ENCODE measurements at regions not wholly inside any gene's neighbourhood (a gene's known extent, or its start where the extent isn't known, plus 50 kb on each side); places are given as distances from the start of the nearest gene placed in this dataset.
"Not testable (repeated sequence)": the region's sequence is repeated elsewhere in the genome, so short reads cannot be mapped to it uniquely, and the experiment has no call there.

DNA sequence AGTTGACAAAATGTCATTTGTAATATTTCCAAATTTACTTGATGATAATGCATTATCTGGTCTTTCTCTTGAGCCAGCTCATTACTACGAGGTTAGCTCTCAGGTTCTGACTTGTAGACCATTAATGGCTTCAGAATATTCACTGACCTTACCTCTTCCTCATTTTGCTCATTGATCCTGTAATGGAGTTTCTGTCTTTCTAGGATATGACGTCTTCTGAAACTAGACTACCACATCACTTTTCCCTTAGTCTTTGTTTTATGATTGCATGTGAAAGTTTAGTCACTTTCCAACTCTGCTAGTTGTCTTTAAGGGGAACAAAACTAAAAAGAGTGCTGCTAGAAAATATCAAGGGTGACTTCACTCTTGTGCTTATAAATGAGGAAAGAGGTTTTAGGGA is 697.6 kb downstream of the JRKL start:
- TF ChIP-seq CTCF (IDR thresholded peaks at IDR 0.05) = no peak
- DNase-seq (ENCODE audit: low spot score) (no peak), ATAC-seq (ENCODE audit: low FRiP score) (no peak)

- DNase-seq (ENCODE audit: low spot score) = no peak
- ATAC-seq (ENCODE audit: low FRiP score) = no peak
- no peak for TF ChIP-seq CTCF (IDR thresholded peaks at IDR 0.05)
Observed at GRCh38 chr11:97092823-97093222, 703.0 kb downstream of the JRKL start.

DNA sequence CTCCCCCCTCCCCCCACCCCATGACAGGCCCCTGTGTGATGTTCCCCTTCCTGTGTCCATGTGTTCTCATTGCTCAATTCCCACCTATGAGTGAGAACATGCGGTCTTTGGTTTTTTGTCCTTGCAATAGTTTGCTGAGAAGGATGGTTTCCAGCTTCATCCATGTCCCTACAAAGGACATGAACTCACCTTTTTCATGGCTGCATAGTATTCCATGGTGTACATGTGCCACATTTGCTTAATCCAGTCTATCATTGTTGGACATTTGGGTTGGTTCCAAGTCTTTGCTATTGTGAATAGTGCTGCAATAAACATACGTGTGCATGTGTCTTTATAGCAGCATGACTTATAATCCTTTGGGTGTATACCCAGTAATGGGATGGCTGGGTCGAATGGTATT is 712.4 kb downstream of the JRKL start:
- DNase-seq (ENCODE audit: low spot score); ATAC-seq (ENCODE audit: low FRiP score): not testable (repeated sequence)

DNA sequence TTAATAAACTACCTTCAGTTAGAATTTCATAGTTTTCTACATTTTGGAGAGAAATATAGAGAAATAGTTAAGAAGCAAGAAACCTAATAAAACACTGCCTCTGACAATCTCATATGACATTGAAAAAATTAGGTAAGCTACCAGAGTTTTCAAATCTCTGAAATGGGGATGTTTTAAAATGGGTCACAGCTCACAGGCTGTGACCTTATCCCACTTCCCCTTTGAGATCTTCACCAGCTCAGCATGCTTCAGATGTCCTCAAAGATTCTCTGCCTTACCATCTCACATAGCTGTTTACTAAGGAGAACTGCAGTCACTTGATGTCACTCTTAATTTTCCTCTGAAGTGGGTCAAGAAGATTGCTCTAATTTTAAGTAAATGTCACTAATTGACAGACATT is 717.8 kb downstream of the JRKL start:
- ATAC-seq (ENCODE audit: low FRiP score) = no peak
- no peak for TF ChIP-seq CTCF (IDR thresholded peaks at IDR 0.05)
- no peak for DNase-seq (ENCODE audit: low spot score)

DNA sequence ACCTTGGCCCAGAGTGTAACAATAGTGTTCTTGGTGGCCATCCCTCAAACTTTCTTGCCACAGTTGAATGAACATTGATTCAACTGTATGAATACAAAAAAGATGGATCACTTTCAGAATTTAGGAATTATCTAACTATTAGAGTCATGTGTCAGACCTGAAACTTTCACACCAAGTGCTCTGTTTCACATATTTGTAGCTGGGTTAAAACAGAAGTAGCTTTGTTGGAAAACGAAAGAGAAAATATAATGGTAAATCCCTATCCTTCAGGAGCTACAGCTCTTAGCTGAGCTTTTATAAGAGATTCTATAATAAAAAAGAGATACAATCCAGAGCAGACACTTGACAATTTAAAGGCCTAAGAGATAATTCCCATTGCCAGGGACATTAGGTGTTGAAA is 719.3 kb downstream of the JRKL start:
- ATAC-seq (ENCODE audit: low FRiP score) (no peak), DNase-seq (ENCODE audit: low spot score) (no peak)
- TF ChIP-seq CTCF (IDR thresholded peaks at IDR 0.05) = no peak

DNA sequence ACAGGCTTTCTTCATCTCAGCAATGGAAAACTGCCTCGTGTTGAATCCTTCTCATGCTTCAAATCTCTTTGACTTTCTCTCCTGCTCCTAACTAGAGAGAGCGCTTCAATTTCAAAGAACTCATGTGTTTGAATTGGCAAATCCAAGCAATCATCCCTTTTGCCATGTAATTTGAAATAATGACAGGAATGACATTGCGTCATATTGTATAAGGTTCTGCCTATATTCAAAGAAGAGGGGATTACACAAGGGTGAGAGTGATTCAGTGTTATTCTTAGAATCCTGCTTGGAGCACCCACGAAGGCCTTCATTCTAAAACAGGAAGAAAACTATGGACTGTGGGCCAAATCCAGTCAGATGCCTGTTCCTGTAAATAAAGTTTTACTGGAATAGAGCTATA is 720.6 kb downstream of the JRKL start:
- DNase-seq (ENCODE audit: low spot score) = no peak
- no peak for TF ChIP-seq CTCF (IDR thresholded peaks at IDR 0.05)
- ATAC-seq (ENCODE audit: low FRiP score) = no peak

DNA sequence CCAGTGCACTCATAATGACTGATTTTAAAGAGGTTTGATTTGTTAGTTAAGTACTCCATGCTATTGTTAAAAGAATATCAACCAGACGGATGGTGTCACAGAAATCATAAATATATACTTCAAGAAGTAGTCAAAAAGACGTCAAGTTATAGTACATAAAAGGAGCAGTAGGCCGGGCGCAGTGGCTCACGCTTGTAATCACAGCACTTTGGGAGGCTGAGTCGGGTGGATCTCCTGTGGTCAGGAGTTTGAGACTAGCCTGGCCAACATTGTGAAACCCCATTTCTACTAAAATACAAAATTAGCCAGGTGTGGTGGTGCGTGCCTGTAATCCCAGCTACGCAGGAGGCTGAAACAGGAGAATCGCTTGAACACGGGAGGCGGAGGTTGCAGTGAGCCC is 721.7 kb downstream of the JRKL start:
- no peak for TF ChIP-seq CTCF (IDR thresholded peaks at IDR 0.05)
- DNase-seq (ENCODE audit: low spot score) (no peak), ATAC-seq (ENCODE audit: low FRiP score) (no peak)

DNA sequence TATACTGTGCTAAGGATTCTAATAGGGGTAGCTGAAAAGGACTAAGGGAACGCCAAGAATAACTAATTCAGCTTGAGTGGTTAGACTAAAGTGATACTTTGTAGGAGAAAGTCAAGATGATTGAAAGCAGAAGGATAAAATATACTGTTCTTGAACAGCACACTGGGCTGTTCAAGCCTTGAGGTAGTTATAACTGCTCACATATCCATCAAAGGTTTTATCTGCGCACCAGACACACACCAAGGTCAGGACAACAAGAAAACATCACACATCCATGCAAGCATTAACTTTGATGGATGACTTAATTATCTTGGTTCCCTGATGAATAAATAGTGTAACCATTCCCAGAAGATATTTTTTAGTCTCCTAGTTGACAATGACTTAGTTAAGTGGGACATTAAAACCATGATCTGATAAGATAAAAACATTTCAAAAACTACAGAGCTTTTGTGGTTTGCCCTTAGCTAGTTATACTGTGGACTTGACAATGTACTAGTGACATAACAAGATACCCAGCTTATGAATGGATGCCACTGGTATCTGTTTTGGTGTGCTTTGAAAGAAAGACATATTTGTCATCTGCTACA is 728.9 kb downstream of the JRKL start:
- ATAC-seq (ENCODE audit: low FRiP score) = no peak
- no peak for TF ChIP-seq CTCF (IDR thresholded peaks at IDR 0.05)
- DNase-seq (ENCODE audit: low spot score) = no peak
